ENCODE measurements at regions not wholly inside any gene's neighbourhood (a gene's known extent, or its start where the extent isn't known, plus 50 kb on each side); places are given as distances from the start of the nearest gene placed in this dataset.

DNA sequence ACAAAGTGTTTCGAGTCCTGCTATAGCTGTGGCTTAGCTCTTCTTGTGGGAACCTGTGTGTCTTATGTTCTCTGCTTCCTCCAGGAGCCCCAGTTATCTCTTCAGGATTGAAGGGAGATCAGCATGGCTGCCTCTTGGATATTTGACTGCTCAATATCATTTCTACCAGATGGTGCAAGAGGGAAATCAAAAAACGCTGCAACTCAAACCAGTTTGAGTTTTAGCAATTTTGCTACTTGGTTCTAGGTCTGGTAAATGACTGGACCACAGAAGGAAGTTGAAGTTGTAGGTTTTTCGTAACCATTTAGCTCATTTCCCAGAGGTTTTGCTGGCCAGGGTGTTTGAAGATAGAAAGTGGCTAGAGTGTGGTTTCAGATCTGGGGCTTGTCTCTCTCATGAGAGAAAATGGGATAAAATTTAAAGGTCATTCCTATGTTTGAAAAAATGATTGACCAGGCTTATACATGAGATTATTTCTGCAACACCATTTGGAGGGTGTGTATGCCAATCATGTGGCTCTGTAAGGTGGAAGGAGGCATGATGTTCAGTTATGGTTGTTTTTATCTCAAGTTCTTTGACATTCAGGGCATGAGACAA lies 210.4 kb downstream of the SPRY1 start:
- H3K27ac ChIP-seq, result no peak overlapping the region
- TF ChIP-seq, protein P1, sequence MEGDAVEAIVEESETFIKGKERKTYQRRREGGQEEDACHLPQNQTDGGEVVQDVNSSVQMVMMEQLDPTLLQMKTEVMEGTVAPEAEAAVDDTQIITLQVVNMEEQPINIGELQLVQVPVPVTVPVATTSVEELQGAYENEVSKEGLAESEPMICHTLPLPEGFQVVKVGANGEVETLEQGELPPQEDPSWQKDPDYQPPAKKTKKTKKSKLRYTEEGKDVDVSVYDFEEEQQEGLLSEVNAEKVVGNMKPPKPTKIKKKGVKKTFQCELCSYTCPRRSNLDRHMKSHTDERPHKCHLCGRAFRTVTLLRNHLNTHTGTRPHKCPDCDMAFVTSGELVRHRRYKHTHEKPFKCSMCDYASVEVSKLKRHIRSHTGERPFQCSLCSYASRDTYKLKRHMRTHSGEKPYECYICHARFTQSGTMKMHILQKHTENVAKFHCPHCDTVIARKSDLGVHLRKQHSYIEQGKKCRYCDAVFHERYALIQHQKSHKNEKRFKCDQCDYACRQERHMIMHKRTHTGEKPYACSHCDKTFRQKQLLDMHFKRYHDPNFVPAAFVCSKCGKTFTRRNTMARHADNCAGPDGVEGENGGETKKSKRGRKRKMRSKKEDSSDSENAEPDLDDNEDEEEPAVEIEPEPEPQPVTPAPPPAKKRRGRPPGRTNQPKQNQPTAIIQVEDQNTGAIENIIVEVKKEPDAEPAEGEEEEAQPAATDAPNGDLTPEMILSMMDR (conservative IDR thresholded peaks at IDR 0.05), result no peak

DNA sequence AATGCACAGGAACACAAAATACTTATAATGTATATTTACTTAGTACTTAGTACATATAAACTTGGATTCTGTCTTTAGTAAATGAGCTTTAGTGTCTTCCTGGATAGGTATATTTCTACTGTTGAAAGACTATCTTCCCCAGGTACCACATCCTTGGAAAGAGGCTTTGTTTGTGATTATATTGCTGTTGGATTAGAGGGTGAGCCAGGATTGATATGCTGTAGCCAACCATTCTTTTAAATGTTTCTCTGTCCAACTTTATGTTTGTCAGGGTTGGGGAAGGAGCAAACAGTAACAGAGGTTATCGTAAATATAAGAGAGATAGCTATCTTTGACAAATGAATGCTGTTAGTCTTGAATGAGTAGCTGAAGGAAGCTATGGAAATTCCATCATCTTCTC lies 213.2 kb downstream of the SPRY1 start:
- TF ChIP-seq, protein P1 (conservative IDR thresholded peaks at IDR 0.05), result no peak
- H3K27ac ChIP-seq, result peak overlapping the region; percentile 78

DNA sequence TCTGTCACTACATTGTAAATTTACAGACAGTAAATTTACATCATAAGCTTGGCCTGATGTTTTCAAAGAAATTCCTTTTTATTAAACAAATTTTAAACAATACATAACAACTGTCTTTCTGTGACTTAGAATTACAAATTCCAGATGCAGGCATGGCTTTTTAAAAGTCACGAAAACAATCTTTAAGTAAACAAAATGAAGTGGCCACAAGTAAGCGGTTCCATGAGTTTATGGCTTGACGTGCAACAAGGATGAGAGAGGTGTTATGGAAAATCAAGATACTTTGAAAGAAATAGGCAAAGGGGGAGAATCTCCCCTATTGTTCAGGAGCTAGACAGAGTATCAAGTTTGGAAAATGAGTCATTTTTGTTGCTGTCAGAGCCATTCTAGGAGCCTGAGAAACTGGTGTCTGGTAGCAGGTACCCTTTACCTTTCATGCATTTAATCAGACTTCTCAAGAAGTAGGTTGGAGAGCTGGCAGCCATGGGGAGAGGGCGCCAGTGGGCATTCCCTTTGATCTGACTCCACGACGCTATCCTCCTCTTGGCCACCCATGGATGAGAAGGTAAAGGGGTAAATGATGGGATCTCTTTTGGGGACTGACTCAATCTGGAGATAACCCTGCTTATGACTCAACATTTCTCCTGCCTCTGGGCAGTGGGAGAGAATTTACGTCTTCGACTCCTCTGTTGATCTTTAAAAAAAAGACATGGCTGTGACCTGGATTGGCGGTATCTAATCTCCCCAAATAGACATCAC lies 217.2 kb downstream of the SPRY1 start:
- TF ChIP-seq, protein P1 (conservative IDR thresholded peaks at IDR 0.05), result no peak
- H3K27ac ChIP-seq, result no peak overlapping the region

DNA sequence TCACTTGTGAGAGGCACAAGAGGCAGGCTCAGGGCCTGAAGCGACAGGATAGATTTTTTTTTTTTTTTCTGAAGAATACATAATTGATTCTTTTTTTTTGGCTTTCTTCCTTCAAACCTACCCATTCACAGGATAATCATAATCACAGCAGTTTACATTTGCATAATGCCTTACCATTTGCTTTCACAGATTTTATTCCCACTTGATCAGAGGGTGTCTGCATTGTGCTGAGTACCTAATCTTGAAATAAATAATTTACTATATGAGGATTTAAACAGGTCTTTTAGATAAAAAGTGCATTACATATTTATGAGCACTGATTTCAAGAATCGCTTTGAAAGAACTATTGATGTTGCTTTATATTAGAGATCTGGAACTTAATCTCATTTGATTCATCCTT lies 219.3 kb downstream of the SPRY1 start:
- peak overlapping the region; percentile 62 for H3K27ac ChIP-seq
- TF ChIP-seq, protein P1 (conservative IDR thresholded peaks at IDR 0.05), result no peak

DNA sequence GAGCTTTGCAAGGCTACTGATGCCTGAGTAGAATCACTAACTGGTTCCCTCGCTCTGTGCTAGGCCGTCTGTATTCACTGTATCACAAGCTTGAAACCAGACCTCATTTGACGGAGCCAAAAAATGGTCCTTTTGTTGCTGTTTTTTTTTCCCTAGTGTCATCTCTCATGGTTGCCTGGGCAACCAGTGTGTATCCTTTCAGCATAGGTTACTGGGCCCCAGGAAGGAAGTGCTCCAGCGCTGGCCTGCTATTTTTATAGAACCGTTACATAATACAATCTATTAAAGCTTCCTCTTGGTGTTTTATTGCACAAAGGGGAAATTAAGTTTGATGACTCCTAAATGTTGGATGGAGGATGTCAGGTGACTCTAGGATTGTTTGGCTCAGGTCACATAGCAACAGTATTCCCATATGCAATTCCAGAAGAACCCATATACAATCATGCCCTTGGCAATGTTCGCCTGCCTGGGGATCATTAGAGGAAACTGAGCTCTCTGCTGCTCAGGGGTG lies 220.4 kb downstream of the SPRY1 start:
- peak overlapping the region; percentile 62 for H3K27ac ChIP-seq
- TF ChIP-seq, protein P1 (conservative IDR thresholded peaks at IDR 0.05), result no peak

DNA sequence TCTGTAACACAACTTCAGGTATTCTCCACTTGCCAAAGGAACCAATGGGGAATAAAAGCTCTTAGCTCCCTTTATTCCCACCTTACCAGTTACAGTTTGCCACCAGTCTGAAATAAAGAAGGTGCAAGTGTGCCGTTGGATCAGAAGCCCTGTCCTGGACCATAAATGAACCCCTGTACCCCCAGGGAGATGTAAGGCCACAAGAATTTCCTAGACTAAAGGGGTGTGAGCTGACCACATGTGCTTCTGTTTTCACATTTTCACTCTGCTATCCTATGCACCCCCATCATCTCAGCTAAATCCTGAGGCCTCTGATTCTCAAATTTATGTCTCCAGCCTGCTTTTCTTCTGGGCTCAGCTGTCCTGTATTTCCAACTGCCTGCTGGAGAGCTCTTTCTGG lies 221.2 kb downstream of the SPRY1 start:
- peak overlapping the region; percentile 62 for H3K27ac ChIP-seq
- TF ChIP-seq, protein P1 (conservative IDR thresholded peaks at IDR 0.05), result no peak

DNA sequence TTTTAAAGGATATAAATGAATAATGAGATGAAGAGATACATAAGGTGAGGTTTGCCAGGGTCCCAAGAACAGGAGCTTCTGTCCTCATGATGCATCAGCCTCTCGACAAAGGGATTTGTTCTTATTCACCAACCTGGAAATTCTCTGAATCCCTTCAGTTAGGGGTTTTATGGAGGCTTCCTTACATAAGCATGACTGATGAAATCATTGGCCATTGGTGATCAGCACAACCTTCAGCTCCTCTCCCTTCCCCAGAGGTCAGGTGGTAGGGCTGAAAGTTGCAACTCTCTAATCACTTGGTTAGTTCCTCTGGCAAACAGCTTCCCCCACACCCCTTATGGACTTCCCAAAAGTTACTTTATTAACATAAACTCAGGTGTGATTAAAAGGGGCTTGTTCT lies 222.0 kb downstream of the SPRY1 start:
- TF ChIP-seq, protein P1 (conservative IDR thresholded peaks at IDR 0.05), result no peak
- no peak overlapping the region for H3K27ac ChIP-seq
